ENCODE measurements at regions not wholly inside any gene's neighbourhood (a gene's known extent, or its start where the extent isn't known, plus 50 kb on each side); places are given as distances from the start of the nearest gene placed in this dataset.
A peak's percentile ranks its signal among the peaks of the same experiment; 100 is the strongest.

GRCh38 chr1:22317231-22317919, 134.3 kb upstream of the ZBTB40 start:
- Histone ChIP-seq H3K4me3 (ENCODE audit: low read depth in 1 of 2, low read length in 2 of 2) (no peak overlapping the region), H3K9ac (ENCODE audit: low read depth, low read length) (no peak overlapping the region), H3K27ac (ENCODE audit: low read length) (no peak overlapping the region), H3K79me2 (ENCODE audit: insufficient read depth, low read length) (no peaks in the 10 kb centered on the region), H3K4me2 (ENCODE audit: insufficient read depth, low read length) (no peak overlapping the region), H4K20me1 (ENCODE audit: insufficient read depth, low read length) (no peaks in the 10 kb centered on the region; the same call in 1 of the 2 replicates), H3K4me1 (ENCODE audit: insufficient read depth, low read length) (no peaks in the 10 kb centered on the region), H3K36me3 (ENCODE audit: insufficient read depth, low read length) (no peaks in the 10 kb centered on the region), H2AFZ (ENCODE audit: low read depth, low read length) (no peak overlapping the region), H3K27me3 (ENCODE audit: insufficient read depth, low read length, poor library complexity) (peaks cover 5% of the 10 kb centered on the region), H3K9me3 (ENCODE audit: insufficient read depth, low read length, severe bottlenecking) (no peaks in the 10 kb centered on the region)
- TF ChIP-seq, protein P1, sequence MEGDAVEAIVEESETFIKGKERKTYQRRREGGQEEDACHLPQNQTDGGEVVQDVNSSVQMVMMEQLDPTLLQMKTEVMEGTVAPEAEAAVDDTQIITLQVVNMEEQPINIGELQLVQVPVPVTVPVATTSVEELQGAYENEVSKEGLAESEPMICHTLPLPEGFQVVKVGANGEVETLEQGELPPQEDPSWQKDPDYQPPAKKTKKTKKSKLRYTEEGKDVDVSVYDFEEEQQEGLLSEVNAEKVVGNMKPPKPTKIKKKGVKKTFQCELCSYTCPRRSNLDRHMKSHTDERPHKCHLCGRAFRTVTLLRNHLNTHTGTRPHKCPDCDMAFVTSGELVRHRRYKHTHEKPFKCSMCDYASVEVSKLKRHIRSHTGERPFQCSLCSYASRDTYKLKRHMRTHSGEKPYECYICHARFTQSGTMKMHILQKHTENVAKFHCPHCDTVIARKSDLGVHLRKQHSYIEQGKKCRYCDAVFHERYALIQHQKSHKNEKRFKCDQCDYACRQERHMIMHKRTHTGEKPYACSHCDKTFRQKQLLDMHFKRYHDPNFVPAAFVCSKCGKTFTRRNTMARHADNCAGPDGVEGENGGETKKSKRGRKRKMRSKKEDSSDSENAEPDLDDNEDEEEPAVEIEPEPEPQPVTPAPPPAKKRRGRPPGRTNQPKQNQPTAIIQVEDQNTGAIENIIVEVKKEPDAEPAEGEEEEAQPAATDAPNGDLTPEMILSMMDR (IDR thresholded peaks at IDR 0.05; ENCODE audit: borderline replicate concordance, extremely low read depth, low read length, poor library complexity, severe bottlenecking), result peak; percentile 69
- no peak for TF ChIP-seq EZH2 (IDR thresholded peaks at IDR 0.05; ENCODE audit: borderline replicate concordance, low read depth, low read length, severe bottlenecking)
- peak; percentile 68 for ATAC-seq (ENCODE audit: insufficient read depth, low read depth)
- DNase-seq, result peak; percentile 29

GRCh38 chr1:22317920-22318243, 133.8 kb upstream of the ZBTB40 start:
- Histone ChIP-seq H3K27ac (ENCODE audit: low read length) (no peak overlapping the region), H3K4me3 (ENCODE audit: low read depth in 1 of 2, low read length in 2 of 2) (no peak overlapping the region), H2AFZ (ENCODE audit: low read depth, low read length) (no peak overlapping the region), H3K79me2 (ENCODE audit: insufficient read depth, low read length) (no peaks in the 10 kb centered on the region), H3K9ac (ENCODE audit: low read depth, low read length) (no peak overlapping the region), H4K20me1 (ENCODE audit: insufficient read depth, low read length) (no peaks in the 10 kb centered on the region; the same call in 1 of the 2 replicates), H3K36me3 (ENCODE audit: insufficient read depth, low read length) (no peaks in the 10 kb centered on the region), H3K4me1 (ENCODE audit: insufficient read depth, low read length) (no peaks in the 10 kb centered on the region), H3K9me3 (ENCODE audit: insufficient read depth, low read length, severe bottlenecking) (no peaks in the 10 kb centered on the region), H3K27me3 (ENCODE audit: insufficient read depth, low read length, poor library complexity) (peaks cover 5% of the 10 kb centered on the region), H3K4me2 (ENCODE audit: insufficient read depth, low read length) (no peak overlapping the region)
- ATAC-seq (ENCODE audit: insufficient read depth, low read depth) (no peak), DNase-seq (no peak)
- TF ChIP-seq, protein P1 (IDR thresholded peaks at IDR 0.05; ENCODE audit: borderline replicate concordance, extremely low read depth, low read length, poor library complexity, severe bottlenecking), result no peak
- no peak for TF ChIP-seq EZH2 (IDR thresholded peaks at IDR 0.05; ENCODE audit: borderline replicate concordance, low read depth, low read length, severe bottlenecking)

DNA sequence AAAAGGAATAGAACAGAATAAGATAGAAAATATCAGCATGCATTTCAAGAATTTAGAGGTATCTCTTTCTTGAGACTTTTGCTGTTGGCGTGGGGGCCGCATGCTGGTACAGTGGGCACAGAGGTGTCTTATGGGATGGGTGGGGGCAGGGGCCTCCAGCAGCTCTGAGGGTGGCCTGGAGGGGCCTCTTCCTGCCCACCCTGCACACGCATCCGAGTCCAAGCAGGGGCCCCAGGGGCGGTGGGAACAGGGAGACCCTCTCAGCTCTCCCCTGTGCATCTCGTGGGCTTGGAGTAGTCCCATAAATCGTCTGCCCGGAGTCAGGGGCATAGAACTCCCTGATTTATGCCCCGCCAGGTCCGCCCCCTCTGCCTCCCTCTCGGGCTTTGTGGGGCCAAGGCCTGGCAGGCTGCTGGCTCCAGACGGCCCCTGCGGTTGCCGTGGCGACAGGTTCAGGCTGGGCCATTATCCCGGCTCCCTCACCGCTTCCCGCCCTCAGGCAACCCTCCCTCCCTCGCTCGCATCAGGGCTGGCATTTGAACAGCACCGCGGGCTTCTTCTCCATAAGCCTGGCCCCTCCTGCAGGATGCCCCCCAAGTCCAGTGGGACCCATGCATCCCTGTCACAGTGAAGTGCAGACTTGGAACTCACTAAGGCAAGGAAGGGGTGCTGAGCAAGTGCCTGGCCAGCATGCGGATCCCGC, 133.2 kb upstream of the ZBTB40 start:
- no peaks in the 10 kb centered on the region for H3K36me3 ChIP-seq (ENCODE audit: insufficient read depth, low read length)
- DNase-seq, result no peak

More for the DNA sequence above, 133.2 kb upstream of the ZBTB40 start:
- no peak for TF ChIP-seq EZH2 (IDR thresholded peaks at IDR 0.05; ENCODE audit: borderline replicate concordance, low read depth, low read length, severe bottlenecking)
- TF ChIP-seq, protein P1 (IDR thresholded peaks at IDR 0.05; ENCODE audit: borderline replicate concordance, extremely low read depth, low read length, poor library complexity, severe bottlenecking), result no peak
- H3K79me2 ChIP-seq (ENCODE audit: insufficient read depth, low read length), result no peaks in the 10 kb centered on the region
- no peak overlapping the region for H3K27ac ChIP-seq (ENCODE audit: low read length)
- H3K4me3 ChIP-seq (ENCODE audit: low read depth in 1 of 2, low read length in 2 of 2), result no peak overlapping the region
- no peaks in the 10 kb centered on the region; the same call in 1 of the 2 replicates for H4K20me1 ChIP-seq (ENCODE audit: insufficient read depth, low read length)
- no peak overlapping the region for H3K4me2 ChIP-seq (ENCODE audit: insufficient read depth, low read length)
- no peak overlapping the region for H2AFZ ChIP-seq (ENCODE audit: low read depth, low read length)
- no peak overlapping the region for H3K9ac ChIP-seq (ENCODE audit: low read depth, low read length)
- peaks cover 5% of the 10 kb centered on the region for H3K27me3 ChIP-seq (ENCODE audit: insufficient read depth, low read length, poor library complexity)
- H3K4me1 ChIP-seq (ENCODE audit: insufficient read depth, low read length), result no peaks in the 10 kb centered on the region
- no peaks in the 10 kb centered on the region for H3K9me3 ChIP-seq (ENCODE audit: insufficient read depth, low read length, severe bottlenecking)
- ATAC-seq (ENCODE audit: insufficient read depth, low read depth), result no peak
